ENCODE measurements at regions not wholly inside any gene's neighbourhood (a gene's known extent, or its start where the extent isn't known, plus 50 kb on each side); places are given as distances from the start of the nearest gene placed in this dataset.

DNA sequence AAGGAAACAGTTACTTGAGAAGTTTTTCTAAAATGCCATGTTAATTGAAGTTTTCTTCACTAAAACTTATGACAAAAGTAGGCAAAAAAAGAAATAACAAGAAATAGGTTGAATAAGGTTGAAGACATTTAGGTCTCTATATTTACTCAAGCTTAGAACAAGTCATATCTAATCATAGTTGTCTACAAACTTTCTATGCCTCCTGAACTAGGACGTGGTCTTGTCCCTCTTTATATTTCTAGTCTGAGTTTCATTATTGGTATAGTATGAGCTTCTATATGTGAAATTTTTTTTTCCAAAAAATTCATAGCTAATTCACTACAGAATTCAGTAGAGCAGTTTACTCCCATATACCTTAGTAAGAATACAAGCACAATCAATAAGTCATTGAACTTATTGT, 836.4 kb downstream of the SLITRK6 start:
- Mint-ChIP-seq H3K27me3 (no peaks in the 10 kb centered on the region), H3K9me3 (no peaks in the 10 kb centered on the region), H3K4me1 (no peaks in the 10 kb centered on the region), H3K27ac (no peak overlapping the region), H3K4me3 (no peak overlapping the region), H3K36me3 (no peaks in the 10 kb centered on the region)
- no peak for DNase-seq

DNA sequence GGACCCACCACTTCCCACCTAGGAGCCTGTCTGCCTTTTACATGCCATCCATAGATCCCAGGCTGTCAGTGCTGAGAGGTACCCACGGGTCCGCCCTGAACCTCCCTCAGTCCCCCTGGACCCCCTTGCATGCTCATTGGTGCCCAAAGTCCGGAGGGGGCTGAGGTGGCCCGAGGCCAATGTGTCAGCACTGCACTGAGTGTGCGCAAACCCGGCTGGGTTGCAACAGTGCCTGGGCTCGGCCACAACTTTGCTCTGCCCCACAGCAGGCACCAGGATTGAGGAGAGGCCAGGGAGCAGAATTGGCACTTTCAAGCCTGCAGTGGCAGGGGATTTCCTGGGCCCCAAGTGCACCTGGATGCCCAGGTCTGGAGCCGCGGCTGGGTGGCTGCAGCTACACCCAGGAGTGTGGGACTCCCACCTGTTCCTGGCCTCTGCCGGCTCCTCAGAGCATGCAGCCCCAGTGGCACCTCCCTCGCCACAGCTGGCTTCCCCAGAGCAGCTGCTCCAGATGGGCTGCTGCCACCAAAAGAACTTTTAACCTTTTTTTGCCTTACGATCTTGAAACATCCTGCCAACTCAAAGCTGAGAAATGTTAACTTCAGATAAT, 837.0 kb downstream of the SLITRK6 start:
- Mint-ChIP-seq H3K27ac (no peak overlapping the region), H3K36me3 (no peaks in the 10 kb centered on the region), H3K27me3 (no peaks in the 10 kb centered on the region), H3K4me1 (no peaks in the 10 kb centered on the region), H3K4me3 (no peak overlapping the region), H3K9me3 (no peaks in the 10 kb centered on the region)
- DNase-seq, result no peak

- H3K27ac Mint-ChIP-seq, result no peak overlapping the region
- DNase-seq, result no peak
- no peaks in the 10 kb centered on the region for H3K36me3 Mint-ChIP-seq
- no peak overlapping the region for H3K4me3 Mint-ChIP-seq
- H3K9me3 Mint-ChIP-seq, result no peaks in the 10 kb centered on the region
- H3K27me3 Mint-ChIP-seq, result no peaks in the 10 kb centered on the region
- H3K4me1 Mint-ChIP-seq, result no peaks in the 10 kb centered on the region
Measured at GRCh38 chr13:84961023-84961422, 838.2 kb downstream of the SLITRK6 start.

- Mint-ChIP-seq H3K36me3 (no peaks in the 10 kb centered on the region), H3K9me3 (no peaks in the 10 kb centered on the region), H3K27me3 (no peaks in the 10 kb centered on the region), H3K4me3 (no peak overlapping the region), H3K27ac (no peak overlapping the region), H3K4me1 (no peaks in the 10 kb centered on the region)
- no peak for DNase-seq
Measured at GRCh38 chr13:84959818-84960217, 839.4 kb downstream of the SLITRK6 start.

DNA sequence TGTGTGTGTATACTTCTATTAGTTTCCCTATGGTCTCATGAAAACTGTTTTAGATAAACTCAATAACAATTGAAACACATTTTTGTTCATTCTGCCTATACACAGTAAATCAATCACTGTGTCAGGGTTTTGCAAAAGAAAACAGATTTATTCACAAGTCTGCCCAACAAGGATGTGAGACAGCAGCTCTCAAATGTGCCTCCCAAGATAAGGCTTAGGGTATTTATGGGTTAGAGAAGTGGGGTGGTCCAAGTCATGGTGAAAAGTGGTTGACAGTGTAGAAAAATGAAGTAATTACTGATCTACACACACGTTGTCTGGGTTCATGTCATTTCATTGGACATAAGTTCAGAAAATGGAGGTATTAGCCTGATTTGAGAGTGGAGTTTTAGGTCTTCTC, 844.6 kb downstream of the SLITRK6 start:
- no peaks in the 10 kb centered on the region for H3K36me3 Mint-ChIP-seq
- no peaks in the 10 kb centered on the region for H3K27me3 Mint-ChIP-seq
- H3K4me3 Mint-ChIP-seq, result no peak overlapping the region
- no peaks in the 10 kb centered on the region for H3K9me3 Mint-ChIP-seq
- no peak overlapping the region for H3K27ac Mint-ChIP-seq
- DNase-seq, result no peak
- H3K4me1 Mint-ChIP-seq, result no peaks in the 10 kb centered on the region

DNA sequence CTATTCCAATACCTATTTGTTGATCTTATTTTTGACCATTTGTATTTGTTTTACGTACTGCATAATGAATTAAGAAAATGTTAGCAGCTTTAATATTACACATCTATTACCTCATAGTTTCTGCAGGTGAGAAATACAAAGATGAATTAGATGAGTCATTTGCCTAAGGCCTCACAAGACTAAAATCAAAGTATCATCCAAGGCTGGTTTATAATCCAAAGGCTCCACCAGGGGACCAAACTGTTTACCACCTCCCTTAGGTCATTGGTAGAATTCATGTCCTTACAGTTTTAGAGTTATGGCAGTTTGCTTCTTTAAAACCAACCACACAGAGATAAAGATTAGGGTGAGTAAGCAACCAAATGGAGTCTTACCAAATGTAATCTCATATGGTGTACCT, 848.1 kb downstream of the SLITRK6 start:
- DNase-seq, result no peak
- H3K27ac Mint-ChIP-seq, result no peak overlapping the region
- no peak overlapping the region for H3K4me3 Mint-ChIP-seq
- no peaks in the 10 kb centered on the region for H3K4me1 Mint-ChIP-seq
- H3K9me3 Mint-ChIP-seq, result no peaks in the 10 kb centered on the region
- no peaks in the 10 kb centered on the region for H3K27me3 Mint-ChIP-seq
- no peaks in the 10 kb centered on the region for H3K36me3 Mint-ChIP-seq

DNA sequence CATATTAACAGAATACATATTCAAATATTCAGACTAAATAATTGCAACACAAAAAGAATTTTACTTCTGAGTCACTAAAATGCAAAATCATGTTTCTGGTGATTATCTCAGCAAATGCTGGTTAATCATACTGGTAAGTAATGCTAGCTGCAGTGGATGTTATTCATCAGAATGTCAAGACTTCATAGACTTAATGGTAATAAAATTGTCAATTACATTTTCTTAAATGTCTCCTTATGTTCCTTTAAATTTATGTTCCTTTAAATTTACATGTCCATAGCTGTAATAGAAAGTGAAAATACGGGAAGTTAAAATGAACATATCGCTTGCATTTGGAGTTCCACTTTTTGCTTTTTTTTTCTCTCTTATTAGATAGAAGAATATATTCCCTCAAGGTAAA, 853.0 kb downstream of the SLITRK6 start:
- Mint-ChIP-seq H3K9me3 (no peaks in the 10 kb centered on the region), H3K27ac (no peak overlapping the region)

DNA sequence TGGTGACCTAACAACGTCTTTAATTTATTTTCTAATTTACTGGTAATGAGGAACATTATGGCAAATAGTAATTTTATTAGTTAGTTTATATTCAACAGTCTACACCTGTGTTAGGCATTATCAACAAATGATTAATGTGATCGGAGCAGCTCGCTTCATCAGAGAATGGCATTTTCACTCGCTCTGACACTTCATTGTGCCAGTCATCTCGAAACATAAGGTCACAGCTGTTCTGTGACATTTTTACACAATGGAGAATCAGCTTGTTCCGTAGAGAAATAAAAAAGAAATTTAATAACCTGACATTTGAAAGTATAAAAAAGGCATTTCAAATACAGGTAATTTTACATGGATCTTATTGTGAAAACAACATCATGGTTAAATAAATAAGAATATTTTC, 858.4 kb downstream of the SLITRK6 start:
- Mint-ChIP-seq H3K36me3 (no peaks in the 10 kb centered on the region), H3K4me3 (no peak overlapping the region), H3K4me1 (no peaks in the 10 kb centered on the region)

More for the DNA sequence above, 853.0 kb downstream of the SLITRK6 start:
- no peak for DNase-seq
- Mint-ChIP-seq H3K4me1 (no peaks in the 10 kb centered on the region), H3K36me3 (no peaks in the 10 kb centered on the region), H3K4me3 (no peak overlapping the region), H3K27me3 (no peaks in the 10 kb centered on the region)

DNA sequence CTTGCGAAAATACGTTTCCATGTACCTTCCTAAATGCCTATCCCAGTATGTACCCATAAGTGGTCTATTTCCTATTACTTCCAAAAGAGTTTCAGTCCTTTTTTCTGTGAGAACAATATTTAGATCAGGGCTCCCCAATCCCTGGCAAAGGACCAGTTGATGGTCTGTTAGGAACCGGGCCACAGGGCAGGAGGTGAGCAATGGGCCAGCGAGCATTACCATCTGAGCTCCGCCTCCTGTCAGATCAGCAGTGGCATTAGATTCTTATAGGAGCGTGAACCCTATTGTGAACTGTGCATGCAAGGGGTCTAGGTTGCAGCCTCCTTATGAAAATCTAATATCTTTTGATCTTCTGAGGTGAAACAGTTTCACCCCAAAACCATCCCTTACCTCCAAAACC, 859.1 kb downstream of the SLITRK6 start:
- Mint-ChIP-seq H3K36me3 (no peaks in the 10 kb centered on the region), H3K27ac (no peak overlapping the region), H3K4me1 (peaks cover 1% of the 10 kb centered on the region), H3K4me3 (no peak overlapping the region), H3K9me3 (no peaks in the 10 kb centered on the region), H3K27me3 (no peaks in the 10 kb centered on the region)
- no peak for DNase-seq

More for the DNA sequence above, 858.4 kb downstream of the SLITRK6 start:
- no peaks in the 10 kb centered on the region for H3K9me3 Mint-ChIP-seq
- H3K27ac Mint-ChIP-seq, result no peak overlapping the region
- no peak for DNase-seq
- no peaks in the 10 kb centered on the region for H3K27me3 Mint-ChIP-seq

- Mint-ChIP-seq H3K4me3 (peak overlapping the region; percentile 29), H3K27ac (no peak overlapping the region), H3K4me1 (peaks cover 4% of the 10 kb centered on the region), H3K9me3 (no peaks in the 10 kb centered on the region), H3K27me3 (no peaks in the 10 kb centered on the region), H3K36me3 (no peaks in the 10 kb centered on the region)
- DNase-seq, result no peak
Measured at GRCh38 chr13:84934911-84935310, 864.3 kb downstream of the SLITRK6 start.

- Mint-ChIP-seq H3K27me3 (no peaks in the 10 kb centered on the region), H3K9me3 (no peaks in the 10 kb centered on the region), H3K4me1 (peaks cover 4% of the 10 kb centered on the region), H3K27ac (no peak overlapping the region), H3K36me3 (no peaks in the 10 kb centered on the region), H3K4me3 (no peak overlapping the region)
- DNase-seq, result no peak
Measured at GRCh38 chr13:84933797-84934196, 865.4 kb downstream of the SLITRK6 start.

DNA sequence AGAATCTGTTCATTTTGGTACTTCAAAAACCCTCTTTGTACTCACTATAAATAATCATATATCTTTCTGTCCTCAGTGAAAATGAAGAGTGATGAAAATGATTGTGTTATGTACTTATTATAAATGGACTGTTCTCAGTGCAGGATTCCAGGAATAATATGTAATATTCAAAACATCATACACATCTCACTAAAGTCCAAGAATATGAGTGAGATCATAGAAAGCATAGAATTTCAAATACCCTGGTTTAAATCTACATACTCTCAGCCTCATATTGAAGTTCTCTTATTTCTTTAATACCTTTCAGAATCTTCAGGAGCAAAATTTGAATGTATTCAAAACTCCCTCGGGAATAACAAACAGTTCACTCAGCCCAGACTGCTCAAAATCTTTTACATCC, 868.0 kb downstream of the SLITRK6 start:
- no peaks in the 10 kb centered on the region for H3K27me3 Mint-ChIP-seq
- no peak overlapping the region for H3K4me3 Mint-ChIP-seq
- H3K36me3 Mint-ChIP-seq, result no peaks in the 10 kb centered on the region
- no peak for DNase-seq
- no peak overlapping the region for H3K27ac Mint-ChIP-seq
- H3K4me1 Mint-ChIP-seq, result peaks cover 4% of the 10 kb centered on the region
- no peaks in the 10 kb centered on the region for H3K9me3 Mint-ChIP-seq

DNA sequence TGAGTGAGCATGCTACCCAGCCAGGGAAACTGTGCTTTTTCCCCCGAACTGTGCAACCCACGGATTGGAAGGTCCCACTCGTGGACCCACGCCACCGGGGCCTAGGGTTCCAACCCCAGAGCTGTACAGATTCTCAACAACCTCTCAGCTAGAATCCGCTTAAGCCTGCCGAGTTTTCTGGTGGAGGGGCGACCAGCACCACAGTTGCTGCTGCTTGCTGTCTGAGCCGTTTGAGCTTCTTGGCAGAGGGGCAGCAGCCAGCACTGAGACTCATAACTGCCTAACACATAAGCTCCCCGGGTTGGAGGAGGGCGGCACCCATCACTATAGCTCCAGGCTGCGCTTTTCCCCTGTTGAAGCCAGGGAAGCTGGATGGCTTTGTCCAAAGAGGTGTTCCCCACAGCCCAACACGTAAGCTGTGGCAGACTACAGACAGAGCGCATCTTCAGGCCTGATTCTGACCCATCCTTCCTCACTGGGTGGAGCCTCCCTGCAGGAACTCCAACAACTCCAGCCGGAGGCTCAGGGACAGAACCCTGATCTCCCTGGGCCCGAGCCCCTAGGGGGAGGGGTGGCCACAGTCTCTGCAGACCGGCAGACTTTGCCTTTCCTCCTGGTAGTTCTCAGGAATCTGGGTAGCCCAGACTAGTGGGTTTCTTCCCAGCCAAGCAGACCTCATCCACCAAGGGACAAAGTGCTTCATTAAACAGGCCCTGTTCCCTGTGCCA, 871.6 kb downstream of the SLITRK6 start:
- Mint-ChIP-seq H3K4me1 (no peaks in the 10 kb centered on the region), H3K27me3 (no peaks in the 10 kb centered on the region), H3K9me3 (no peaks in the 10 kb centered on the region), H3K4me3 (no peak overlapping the region), H3K36me3 (no peaks in the 10 kb centered on the region), H3K27ac (no peak overlapping the region)
- no peak for DNase-seq

GRCh38 chr13:84925443-84925842, 873.8 kb downstream of the SLITRK6 start:
- no peak for DNase-seq
- Mint-ChIP-seq H3K9me3 (no peaks in the 10 kb centered on the region), H3K27ac (no peak overlapping the region), H3K27me3 (no peaks in the 10 kb centered on the region), H3K4me3 (no peak overlapping the region), H3K4me1 (no peaks in the 10 kb centered on the region), H3K36me3 (no peaks in the 10 kb centered on the region)

DNA sequence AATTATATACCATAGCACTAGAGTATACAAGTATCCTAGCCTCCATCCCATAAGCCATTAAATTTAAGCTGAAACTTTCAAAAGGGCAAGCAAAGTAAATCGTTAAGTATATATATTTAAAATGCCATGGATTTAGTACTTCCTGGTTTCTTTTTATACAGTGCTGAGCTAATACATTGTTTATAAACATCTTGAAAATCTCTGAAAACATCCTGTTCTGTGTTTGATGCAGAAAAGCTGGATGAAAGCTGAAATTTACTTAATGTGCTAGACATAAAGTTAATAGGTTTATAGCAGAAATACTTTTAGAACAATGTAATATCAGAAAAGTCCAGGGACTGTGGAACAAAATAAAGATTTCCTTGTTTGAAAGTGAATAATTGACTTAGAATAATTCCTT, 875.4 kb downstream of the SLITRK6 start:
- no peak for DNase-seq
- Mint-ChIP-seq H3K4me3 (no peak overlapping the region), H3K27me3 (no peaks in the 10 kb centered on the region), H3K27ac (no peak overlapping the region), H3K4me1 (no peaks in the 10 kb centered on the region), H3K36me3 (no peaks in the 10 kb centered on the region), H3K9me3 (no peaks in the 10 kb centered on the region)

GRCh38 chr13:84917252-84917878, 881.9 kb downstream of the SLITRK6 start:
- no peak for DNase-seq
- no peaks in the 10 kb centered on the region for H3K27me3 Mint-ChIP-seq
- no peak overlapping the region for H3K27ac Mint-ChIP-seq
- H3K36me3 Mint-ChIP-seq, result no peaks in the 10 kb centered on the region
- no peaks in the 10 kb centered on the region for H3K4me1 Mint-ChIP-seq
- no peak overlapping the region for H3K4me3 Mint-ChIP-seq
- no peaks in the 10 kb centered on the region for H3K9me3 Mint-ChIP-seq

All from activated naive CD8-positive, alpha-beta T cell treated with anti-CD3 and anti-CD28 coated beads for 36 hours (primary cell).